Smooth muscle cell (in vitro differentiated cells): ENCODE measurements at regions not wholly inside any gene's neighbourhood (a gene's known extent, or its start where the extent isn't known, plus 50 kb on each side); places are given as distances from the start of the nearest gene placed in this dataset.

Source experiments
- DNase-seq: peaks from one replicate; lab custom pipeline; 2025; ENCODE audit not compliant: unreplicated experiment; lab: John Stamatoyannopoulos, UW
- H2AFZ ChIP-seq: fragments of 200-600 bp; sonication (generic); 2 replicates; pipeline ENCODE4 v1.6.0; 2016; ENCODE audit warnings: antibody characterized with exemption, low read depth, mild to moderate bottlenecking
- H3F3A ChIP-seq: fragments of 200-600 bp; sonication (generic); 2 replicates; pipeline ENCODE4 v1.6.0; 2017; ENCODE audit warnings: antibody characterized with exemption, low read depth
- H3K27ac ChIP-seq: fragments of 200-600 bp; sonication (generic); 2 replicates; pipeline ENCODE4 v1.5.1; 2016; ENCODE audit warnings: low read depth, mild to moderate bottlenecking
- H3K27me3 ChIP-seq: fragments of 200-600 bp; sonication (generic); 2 replicates; pipeline ENCODE4 v1.6.1; 2016; ENCODE audit warnings: low read depth, mild to moderate bottlenecking
- H3K36me3 ChIP-seq: fragments of 200-600 bp; sonication (generic); 2 replicates; pipeline ENCODE4 v1.5.1; 2016; ENCODE audit warnings: low read depth
- H3K4me1 ChIP-seq: fragments of 200-600 bp; sonication (generic); 2 replicates; pipeline ENCODE4 v1.5.1; 2016; ENCODE audit warnings: low read depth
- H3K4me2 ChIP-seq: fragments of 200-600 bp; sonication (generic); 2 replicates; pipeline ENCODE4 v1.6.0; 2016; ENCODE audit warnings: mild to moderate bottlenecking
- H3K4me3 ChIP-seq: fragments of 200-600 bp; sonication (generic); 2 replicates; pipeline ENCODE4 v1.5.1; 2016; ENCODE audit warnings: mild to moderate bottlenecking
- H3K79me2 ChIP-seq: fragments of 200-600 bp; sonication (generic); 2 replicates; pipeline ENCODE4 v1.6.0; 2016; ENCODE audit warnings: low read depth, mild to moderate bottlenecking
- H3K9ac ChIP-seq: fragments of 200-600 bp; sonication (generic); 2 replicates; pipeline ENCODE4 v1.6.0; 2016; ENCODE audit warnings: low read depth
- H3K9me3 ChIP-seq: fragments of 200-600 bp; sonication (generic); replicated peaks from 2 replicates; pipeline ENCODE4 v1.5.1; 2016; ENCODE audit warnings: low read depth
- H4K20me1 ChIP-seq: fragments of 200-600 bp; sonication (generic); 2 replicates; pipeline ENCODE4 v1.6.0; 2016; ENCODE audit warnings: low read depth
- WGBS: methylation state at CpG from one replicate; pipeline ENCODE4 v1.1.7; 2016; ENCODE audit warnings: low lambda C conversion rate; 5-methylcytosine and 5-hydroxymethylcytosine counted together
- TF ChIP-seq, protein P1 (sequence below): fragments of 200-600 bp; sonication (generic); IDR thresholded peaks from 2 replicates; pipeline ENCODE4 v1.5.1; 2017; ENCODE audit warnings: borderline replicate concordance, mild to moderate bottlenecking, antibody characterized with exemption; ENCODE audit not compliant: insufficient read depth, poor library complexity, severe bottlenecking

DNA sequence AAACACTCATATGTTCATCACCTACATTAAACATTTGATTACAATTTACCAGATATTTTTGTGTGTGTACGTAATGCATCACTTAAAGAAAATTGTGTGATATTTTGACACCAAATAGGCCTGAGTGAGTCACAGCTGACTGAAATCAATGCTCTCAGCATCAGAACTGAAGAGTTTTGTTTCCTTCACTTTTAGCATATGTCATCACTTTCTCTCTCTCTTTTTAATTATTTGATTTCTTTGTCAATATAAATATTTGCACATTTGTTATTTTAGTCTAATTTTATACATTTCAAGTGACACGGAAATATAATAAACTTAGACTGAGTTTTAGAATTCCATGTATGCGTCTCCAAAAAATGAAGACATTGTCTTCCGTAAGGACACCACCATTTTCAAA is 545.3 kb downstream of the PTPRC start:
- TF ChIP-seq, protein P1, sequence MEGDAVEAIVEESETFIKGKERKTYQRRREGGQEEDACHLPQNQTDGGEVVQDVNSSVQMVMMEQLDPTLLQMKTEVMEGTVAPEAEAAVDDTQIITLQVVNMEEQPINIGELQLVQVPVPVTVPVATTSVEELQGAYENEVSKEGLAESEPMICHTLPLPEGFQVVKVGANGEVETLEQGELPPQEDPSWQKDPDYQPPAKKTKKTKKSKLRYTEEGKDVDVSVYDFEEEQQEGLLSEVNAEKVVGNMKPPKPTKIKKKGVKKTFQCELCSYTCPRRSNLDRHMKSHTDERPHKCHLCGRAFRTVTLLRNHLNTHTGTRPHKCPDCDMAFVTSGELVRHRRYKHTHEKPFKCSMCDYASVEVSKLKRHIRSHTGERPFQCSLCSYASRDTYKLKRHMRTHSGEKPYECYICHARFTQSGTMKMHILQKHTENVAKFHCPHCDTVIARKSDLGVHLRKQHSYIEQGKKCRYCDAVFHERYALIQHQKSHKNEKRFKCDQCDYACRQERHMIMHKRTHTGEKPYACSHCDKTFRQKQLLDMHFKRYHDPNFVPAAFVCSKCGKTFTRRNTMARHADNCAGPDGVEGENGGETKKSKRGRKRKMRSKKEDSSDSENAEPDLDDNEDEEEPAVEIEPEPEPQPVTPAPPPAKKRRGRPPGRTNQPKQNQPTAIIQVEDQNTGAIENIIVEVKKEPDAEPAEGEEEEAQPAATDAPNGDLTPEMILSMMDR, result no peak
- Histone ChIP-seq H3K79me2 (no peaks in the 10 kb centered on the region), H2AFZ (peak overlapping the region; percentile 5), H4K20me1 (no peaks in the 10 kb centered on the region), H3K27ac (no peak overlapping the region), H3F3A (no peaks in the 10 kb centered on the region), H3K4me1 (peaks cover 17% of the 10 kb centered on the region), H3K9me3 (no peaks in the 10 kb centered on the region), H3K4me3 (no peak overlapping the region), H3K36me3 (no peaks in the 10 kb centered on the region), H3K4me2 (peak overlapping the region; percentile 23), H3K27me3 (no peaks in the 10 kb centered on the region), H3K9ac (no peak overlapping the region)
- 92% methylated on average over 4 of the region's 4 CpGs for WGBS
- DNase-seq, result no peak

DNA sequence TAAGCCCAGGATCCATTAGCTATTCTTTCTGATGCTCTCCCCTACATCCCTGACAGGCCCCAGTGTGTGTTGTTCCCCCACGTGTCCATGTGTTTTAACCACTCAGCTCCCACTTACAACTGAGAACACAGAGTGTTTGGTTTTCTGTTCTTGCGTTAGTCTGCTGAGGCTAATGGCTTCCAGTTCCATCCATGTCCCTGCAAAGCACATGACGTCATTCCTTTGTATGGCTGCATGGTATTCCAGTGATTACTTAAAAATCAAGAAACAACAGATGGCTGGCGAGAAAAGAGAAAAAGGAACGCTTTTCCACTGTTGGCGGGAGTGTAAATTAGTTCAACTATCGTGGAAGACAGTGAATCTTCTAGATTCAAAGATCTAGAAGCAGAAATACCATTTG is 556.0 kb downstream of the PTPRC start:
- H3K4me2 ChIP-seq, result no peak overlapping the region
- no peaks in the 10 kb centered on the region for H3K79me2 ChIP-seq
- H3K27ac ChIP-seq, result no peak overlapping the region
- TF ChIP-seq, protein P1, result no peak
- WGBS, result 92% methylated on average over 7 of the region's 7 CpGs
- H3K4me3 ChIP-seq, result no peak overlapping the region
- no peak overlapping the region for H3K9ac ChIP-seq
- no peaks in the 10 kb centered on the region for H3K27me3 ChIP-seq
- no peaks in the 10 kb centered on the region for H4K20me1 ChIP-seq
- H3F3A ChIP-seq, result no peaks in the 10 kb centered on the region
- H3K36me3 ChIP-seq, result no peaks in the 10 kb centered on the region
- no peak overlapping the region for H2AFZ ChIP-seq
- H3K4me1 ChIP-seq, result no peaks in the 10 kb centered on the region
- no peak for DNase-seq
- H3K9me3 ChIP-seq, result no peaks in the 10 kb centered on the region

DNA sequence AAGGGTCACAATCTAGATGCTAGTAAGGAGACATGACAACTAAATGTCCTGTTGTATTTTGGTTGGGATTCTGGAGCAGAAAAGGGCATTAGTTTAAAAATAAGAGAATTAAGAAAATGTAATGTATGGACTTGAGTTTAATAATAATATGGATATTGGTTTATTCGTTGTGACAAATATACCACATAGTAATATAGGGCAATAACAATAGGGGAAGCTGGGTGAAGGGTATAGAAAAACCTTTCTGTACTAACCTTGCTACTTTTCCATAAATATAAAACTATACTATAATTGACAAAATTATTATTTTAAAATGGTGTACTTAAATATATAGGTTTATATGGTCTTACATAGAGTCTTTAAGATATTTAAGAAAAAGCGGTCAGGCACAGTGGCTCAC is 558.9 kb downstream of the PTPRC start:
- 97% methylated on average over 2 of the region's 2 CpGs for WGBS
- H3K4me3 ChIP-seq, result no peak overlapping the region
- H3K27ac ChIP-seq, result no peak overlapping the region
- no peak overlapping the region for H3K4me2 ChIP-seq
- no peak overlapping the region for H2AFZ ChIP-seq
- H3K9ac ChIP-seq, result no peak overlapping the region
- H3K27me3 ChIP-seq, result no peaks in the 10 kb centered on the region
- H3F3A ChIP-seq, result no peaks in the 10 kb centered on the region
- no peaks in the 10 kb centered on the region for H3K4me1 ChIP-seq
- no peak for DNase-seq
- no peaks in the 10 kb centered on the region for H3K9me3 ChIP-seq
- H3K36me3 ChIP-seq, result no peaks in the 10 kb centered on the region
- no peaks in the 10 kb centered on the region for H3K79me2 ChIP-seq
- no peaks in the 10 kb centered on the region for H4K20me1 ChIP-seq
- TF ChIP-seq, protein P1, result no peak

DNA sequence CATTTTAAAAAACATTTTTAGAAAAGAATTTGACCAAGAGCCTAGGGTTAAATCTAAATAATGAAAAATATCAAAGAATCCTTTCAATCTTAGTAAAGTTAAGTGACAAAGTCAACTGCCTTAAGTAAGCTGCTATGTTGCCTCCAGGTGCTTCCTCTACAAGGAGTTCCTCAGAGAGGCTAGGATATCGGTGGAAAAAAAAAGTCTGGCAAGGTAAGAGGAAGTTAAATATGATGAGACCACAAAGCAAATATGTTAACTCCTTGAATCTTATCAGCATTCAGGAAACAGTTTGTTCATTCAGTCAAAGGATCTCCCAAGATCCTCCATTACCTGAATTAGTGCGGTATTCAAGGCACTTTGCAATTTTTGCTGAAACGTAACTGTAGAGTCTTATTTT is 563.5 kb downstream of the PTPRC start:
- WGBS, result 84% methylated on average over 3 of the region's 3 CpGs
- no peak overlapping the region for H3K4me3 ChIP-seq
- TF ChIP-seq, protein P1, result no peak

More for the DNA sequence above, 563.5 kb downstream of the PTPRC start:
- H3K27me3 ChIP-seq, result no peaks in the 10 kb centered on the region
- no peak overlapping the region for H3K9ac ChIP-seq
- no peaks in the 10 kb centered on the region for H3F3A ChIP-seq
- H3K4me2 ChIP-seq, result no peak overlapping the region
- no peak overlapping the region for H3K27ac ChIP-seq
- no peaks in the 10 kb centered on the region for H3K79me2 ChIP-seq
- no peaks in the 10 kb centered on the region for H3K9me3 ChIP-seq
- H2AFZ ChIP-seq, result no peak overlapping the region
- DNase-seq, result no peak
- no peaks in the 10 kb centered on the region for H3K4me1 ChIP-seq
- H3K36me3 ChIP-seq, result no peaks in the 10 kb centered on the region
- H4K20me1 ChIP-seq, result no peaks in the 10 kb centered on the region
